ENCODE measurements at regions not wholly inside any gene's neighbourhood (a gene's known extent, or its start where the extent isn't known, plus 50 kb on each side); places are given as distances from the start of the nearest gene placed in this dataset.

DNA sequence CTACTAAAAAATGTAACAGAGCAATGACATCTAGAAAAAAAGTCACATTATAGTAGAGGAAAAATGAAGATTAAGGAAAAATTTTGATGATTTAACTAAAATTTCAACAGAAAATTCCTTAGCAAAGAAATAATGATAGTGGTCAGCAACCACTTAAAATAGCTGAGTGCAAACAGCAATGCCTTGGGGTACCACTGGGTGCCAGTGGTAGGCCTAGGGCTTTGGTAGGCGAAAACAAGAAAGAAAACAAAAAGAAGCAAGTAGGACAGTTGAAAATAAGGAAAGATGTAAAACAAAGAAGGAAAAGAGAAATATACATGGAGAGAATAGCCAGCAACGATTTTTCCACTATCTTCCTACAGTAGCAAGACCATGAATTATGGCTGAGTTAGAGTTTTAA, 313.5 kb upstream of the IRS4 start:
- ChIA-PET POLR2A (no interaction called here), CTCF (ENCODE audit: unreplicated experiment) (no interaction called here)
- Histone ChIP-seq H3K27ac (ENCODE audit: low read depth, low read length, poor library complexity, severe bottlenecking) (no peak overlapping the region), H2AFZ (ENCODE audit: low read length) (no peak overlapping the region), H3K9me2 (ENCODE audit: insufficient read depth, low read length) (no peaks in the 10 kb centered on the region), H4K20me1 (ENCODE audit: insufficient read depth, low read length) (no peaks in the 10 kb centered on the region), H3K79me2 (ENCODE audit: insufficient read depth, low read depth, low read length) (no peaks in the 10 kb centered on the region), H3K36me3 (ENCODE audit: insufficient read depth, low read length) (no peaks in the 10 kb centered on the region), H3K9me3 (ENCODE audit: low read length) (no peaks in the 10 kb centered on the region), H3K4me1 (ENCODE audit: insufficient read depth, low read length, poor library complexity, severe bottlenecking) (no peaks in the 10 kb centered on the region), H3K4me3 (ENCODE audit: low read depth, low read length, poor library complexity, severe bottlenecking) (no peak overlapping the region), H3K4me2 (ENCODE audit: low read length) (no peak overlapping the region)
- TF ChIP-seq CTCF (conservative IDR thresholded peaks at IDR 0.05; ENCODE audit: low read length): no peak
- no peak for TF ChIP-seq EZH2phosphoT487 (IDR thresholded peaks at IDR 0.05; ENCODE audit: borderline replicate concordance, low read depth, low read length)
- intact Hi-C loops (cut with micrococcal nuclease; ENCODE audit: unreplicated experiment): no loop called here
- DNase-seq (ENCODE audit: low spot score): no peak
- BruUV-seq (replicated peaks): no TSS peak

- Histone ChIP-seq H3K4me2 (ENCODE audit: low read length) (no peak overlapping the region), H2AFZ (ENCODE audit: low read length) (no peak overlapping the region), H3K9me3 (ENCODE audit: low read length) (no peaks in the 10 kb centered on the region), H3K9me2 (ENCODE audit: insufficient read depth, low read length) (no peaks in the 10 kb centered on the region), H3K27ac (ENCODE audit: low read depth, low read length, poor library complexity, severe bottlenecking) (no peak overlapping the region), H3K79me2 (ENCODE audit: insufficient read depth, low read depth, low read length) (no peaks in the 10 kb centered on the region), H4K20me1 (ENCODE audit: insufficient read depth, low read length) (no peaks in the 10 kb centered on the region), H3K4me3 (ENCODE audit: low read depth, low read length, poor library complexity, severe bottlenecking) (no peak overlapping the region), H3K36me3 (ENCODE audit: insufficient read depth, low read length) (no peaks in the 10 kb centered on the region), H3K4me1 (ENCODE audit: insufficient read depth, low read length, poor library complexity, severe bottlenecking) (no peaks in the 10 kb centered on the region)
- POLR2A ChIA-PET: no interaction called here
- DNase-seq (ENCODE audit: low spot score): no peak
- TF ChIP-seq EZH2phosphoT487 (IDR thresholded peaks at IDR 0.05; ENCODE audit: borderline replicate concordance, low read depth, low read length) (no peak), CTCF (conservative IDR thresholded peaks at IDR 0.05; ENCODE audit: low read length) (no peak)
- CTCF ChIA-PET (ENCODE audit: unreplicated experiment): no interaction called here
- BruUV-seq (replicated peaks): no TSS peak
- intact Hi-C loops (cut with micrococcal nuclease; ENCODE audit: unreplicated experiment): no loop called here
Measured at GRCh38 chrX:109049416-109049815, 313.1 kb upstream of the IRS4 start.

DNA sequence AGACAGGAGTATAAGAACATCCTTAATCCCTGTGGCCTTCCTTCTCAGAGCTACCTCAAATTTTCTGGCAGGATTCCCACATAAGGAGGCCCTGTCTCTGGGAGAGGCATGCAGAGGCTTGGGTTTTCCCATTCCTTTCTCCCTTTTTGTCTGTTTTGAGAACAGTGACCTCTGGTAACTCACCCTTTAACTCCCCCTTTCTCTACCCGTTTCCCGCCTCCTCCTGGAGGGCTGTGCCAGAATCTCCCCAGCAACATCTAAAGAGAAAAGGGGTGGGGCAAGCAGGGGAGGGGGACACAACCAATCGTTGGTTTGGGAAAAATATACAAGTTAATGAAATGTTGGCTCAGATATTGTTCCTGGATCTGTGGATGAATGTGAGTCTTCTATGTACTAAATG, 303.7 kb upstream of the IRS4 start:
- no peaks in the 10 kb centered on the region for H3K36me3 ChIP-seq (ENCODE audit: insufficient read depth, low read length)
- CTCF ChIA-PET (ENCODE audit: unreplicated experiment): no interaction called here
- H3K9me3 ChIP-seq (ENCODE audit: low read length): no peaks in the 10 kb centered on the region
- H3K4me1 ChIP-seq (ENCODE audit: insufficient read depth, low read length, poor library complexity, severe bottlenecking): no peaks in the 10 kb centered on the region
- BruUV-seq (replicated peaks): no TSS peak
- POLR2A ChIA-PET: no interaction called here
- no peak overlapping the region for H3K4me2 ChIP-seq (ENCODE audit: low read length)
- no peak for DNase-seq (ENCODE audit: low spot score)
- H2AFZ ChIP-seq (ENCODE audit: low read length): no peak overlapping the region
- no peaks in the 10 kb centered on the region for H4K20me1 ChIP-seq (ENCODE audit: insufficient read depth, low read length)
- H3K9me2 ChIP-seq (ENCODE audit: insufficient read depth, low read length): no peaks in the 10 kb centered on the region
- H3K4me3 ChIP-seq (ENCODE audit: low read depth, low read length, poor library complexity, severe bottlenecking): no peak overlapping the region
- TF ChIP-seq EZH2phosphoT487 (IDR thresholded peaks at IDR 0.05; ENCODE audit: borderline replicate concordance, low read depth, low read length) (no peak), CTCF (conservative IDR thresholded peaks at IDR 0.05; ENCODE audit: low read length) (no peak)
- intact Hi-C loops (cut with micrococcal nuclease; ENCODE audit: unreplicated experiment): no loop called here
- H3K79me2 ChIP-seq (ENCODE audit: insufficient read depth, low read depth, low read length): no peaks in the 10 kb centered on the region
- H3K27ac ChIP-seq (ENCODE audit: low read depth, low read length, poor library complexity, severe bottlenecking): no peak overlapping the region
